NCI-H69 (cell line): ENCODE measurements at regions not wholly inside any gene's neighbourhood (a gene's known extent, or its start where the extent isn't known, plus 50 kb on each side); places are given as distances from the start of the nearest gene placed in this dataset.

ENCODE experiments used
- DNase-seq: peaks from one replicate; lab custom pipeline; 2025; lab: John Stamatoyannopoulos, UW

DNA sequence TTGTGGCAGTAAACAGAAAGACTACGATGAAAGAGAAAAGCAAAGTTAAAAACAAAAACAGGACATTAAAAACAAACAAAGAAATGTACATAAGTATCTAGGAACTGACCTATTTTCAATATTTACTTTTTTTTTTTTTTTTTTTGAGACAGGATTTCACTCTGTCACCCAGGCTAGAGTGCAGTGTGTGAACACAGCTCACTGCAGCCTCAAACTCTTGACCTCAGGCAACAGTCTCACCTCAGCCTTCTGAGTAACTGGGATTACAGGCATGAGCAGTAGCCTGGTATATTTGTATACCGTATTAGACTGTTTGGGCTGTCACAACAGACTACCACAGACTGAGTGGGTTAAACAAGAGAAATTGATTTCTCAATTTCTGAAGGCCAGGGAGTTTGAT, 1189.1 kb downstream of the CDH9 start:
- DNase-seq: no peak

DNA sequence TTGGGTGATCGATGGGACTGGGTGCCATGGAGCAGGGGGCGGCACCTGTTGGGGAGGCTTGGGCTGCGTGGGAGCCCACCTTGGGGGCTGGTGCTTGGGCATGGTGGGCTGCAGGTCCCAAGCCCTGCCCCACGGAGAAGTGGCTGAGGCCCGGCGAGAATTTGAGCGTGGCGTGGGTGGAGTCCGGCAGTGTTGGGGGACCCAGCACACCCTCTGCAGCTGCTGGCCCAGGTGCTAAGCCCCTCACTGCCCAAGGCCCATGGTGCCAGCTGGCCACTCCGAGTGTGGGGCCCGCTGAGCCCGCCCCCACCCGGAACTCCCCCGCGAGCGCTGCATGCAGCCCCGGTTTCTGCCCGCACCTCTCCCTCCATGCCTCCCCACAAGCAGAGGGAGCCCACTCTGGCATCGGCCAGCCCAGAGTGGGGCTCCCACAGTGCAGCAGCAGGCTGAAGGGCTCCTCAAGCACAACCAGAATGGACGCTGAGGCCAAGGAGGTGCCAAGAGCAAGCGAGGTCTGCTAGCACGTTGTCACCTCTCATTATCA, 1178.6 kb upstream of the CDH10 start:
- DNase-seq: no peak
